ENCODE measurements at regions not wholly inside any gene's neighbourhood (a gene's known extent, or its start where the extent isn't known, plus 50 kb on each side); places are given as distances from the start of the nearest gene placed in this dataset.

DNA sequence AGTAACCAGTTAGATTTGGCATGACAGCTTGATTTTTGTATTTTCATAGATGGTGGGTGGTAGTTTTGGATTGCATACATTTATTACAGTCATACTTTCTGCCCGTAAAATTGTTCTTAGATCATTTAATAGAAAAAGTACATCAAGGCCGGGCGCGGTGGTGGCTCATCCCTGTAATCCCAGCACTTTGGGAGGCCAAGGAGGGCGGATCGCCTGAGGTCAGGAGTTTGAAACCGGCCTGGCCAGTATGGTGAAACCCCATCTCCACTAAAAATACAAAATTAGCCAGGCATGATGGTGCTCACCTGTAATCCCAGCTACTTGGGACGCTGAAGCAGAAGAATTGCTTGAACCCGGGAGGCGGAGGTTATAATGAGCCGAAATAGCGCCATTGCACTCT lies 55.0 kb upstream of the UBE2L5 start:
- TF ChIP-seq, protein P1, sequence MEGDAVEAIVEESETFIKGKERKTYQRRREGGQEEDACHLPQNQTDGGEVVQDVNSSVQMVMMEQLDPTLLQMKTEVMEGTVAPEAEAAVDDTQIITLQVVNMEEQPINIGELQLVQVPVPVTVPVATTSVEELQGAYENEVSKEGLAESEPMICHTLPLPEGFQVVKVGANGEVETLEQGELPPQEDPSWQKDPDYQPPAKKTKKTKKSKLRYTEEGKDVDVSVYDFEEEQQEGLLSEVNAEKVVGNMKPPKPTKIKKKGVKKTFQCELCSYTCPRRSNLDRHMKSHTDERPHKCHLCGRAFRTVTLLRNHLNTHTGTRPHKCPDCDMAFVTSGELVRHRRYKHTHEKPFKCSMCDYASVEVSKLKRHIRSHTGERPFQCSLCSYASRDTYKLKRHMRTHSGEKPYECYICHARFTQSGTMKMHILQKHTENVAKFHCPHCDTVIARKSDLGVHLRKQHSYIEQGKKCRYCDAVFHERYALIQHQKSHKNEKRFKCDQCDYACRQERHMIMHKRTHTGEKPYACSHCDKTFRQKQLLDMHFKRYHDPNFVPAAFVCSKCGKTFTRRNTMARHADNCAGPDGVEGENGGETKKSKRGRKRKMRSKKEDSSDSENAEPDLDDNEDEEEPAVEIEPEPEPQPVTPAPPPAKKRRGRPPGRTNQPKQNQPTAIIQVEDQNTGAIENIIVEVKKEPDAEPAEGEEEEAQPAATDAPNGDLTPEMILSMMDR (IDR thresholded peaks at IDR 0.05), result no peak
- no peak for TF ChIP-seq POLR2AphosphoS5 (IDR thresholded peaks at IDR 0.05)
- no peak for TF ChIP-seq POLR2A (IDR thresholded peaks at IDR 0.05)

All from stomach (tissue), 4 donors.